Thymus (tissue), 11 donors: ENCODE measurements at regions not wholly inside any gene's neighbourhood (a gene's known extent, or its start where the extent isn't known, plus 50 kb on each side); places are given as distances from the start of the nearest gene placed in this dataset.
"Not testable (repeated sequence)": the region's sequence is repeated elsewhere in the genome, so short reads cannot be mapped to it uniquely, and the experiment has no call there.

Experiments
- DNase-seq, 9 donors: peaks; one replicate each; pipeline ENCODE4 v3.0.0-alpha.2; 2013; ENCODE audit warnings: low spot score in 9 of 9, low read depth in 6 of 9, missing footprints in 1 of 9
- H3K27ac ChIP-seq, 2 donors: one replicate each; pipeline ENCODE4 v1.5.1; 2013; ENCODE audit warnings: control low read depth in 1 of 2, low read depth in 1 of 2, low read length in 1 of 2, mild to moderate bottlenecking in 1 of 2, moderate library complexity in 1 of 2
- H3K27me3 ChIP-seq, 2 donors: one replicate each; pipeline ENCODE4 v1.5.1; 2013; ENCODE audit warnings: low read length in 1 of 2; ENCODE audit not compliant: control insufficient read depth in 2 of 2, insufficient read depth in 1 of 2
- H3K36me3 ChIP-seq, 2 donors: one replicate each; pipeline ENCODE4 v1.5.1; 2013; ENCODE audit warnings: low read length in 1 of 2, mild to moderate bottlenecking in 1 of 2, moderate library complexity in 1 of 2; ENCODE audit not compliant: control insufficient read depth in 2 of 2, insufficient read depth in 2 of 2
- H3K4me1 ChIP-seq, 2 donors: one replicate each; pipeline ENCODE4 v1.5.1; 2013; ENCODE audit warnings: low read length in 2 of 2; ENCODE audit not compliant: control insufficient read depth in 2 of 2, insufficient read depth in 2 of 2
- H3K4me3 ChIP-seq, 2 donors: one replicate each; pipeline ENCODE4 v1.5.1; 2013; ENCODE audit warnings: low read length in 2 of 2, control low read depth in 1 of 2, mild to moderate bottlenecking in 1 of 2
- H3K9me3 ChIP-seq, 2 donors: one replicate each; pipeline ENCODE4 v1.5.1; 2013; ENCODE audit warnings: low read length in 1 of 2, mild to moderate bottlenecking in 1 of 2; ENCODE audit not compliant: control insufficient read depth in 2 of 2, insufficient read depth in 1 of 2
- WGBS: extraction: QIAGEN DNeasy Blood & Tissue Kit; methylation state at CpG from one replicate; pipeline ENCODE4 v1.1.7; 2013; 5-methylcytosine and 5-hydroxymethylcytosine counted together
- donor health status: healthy.

- Histone ChIP-seq H3K4me3 (no peak overlapping the region), H3K36me3 (no peaks in the 10 kb centered on the region), H3K9me3 (no peaks in the 10 kb centered on the region), H3K27me3 (no peaks in the 10 kb centered on the region), H3K4me1 (no peaks in the 10 kb centered on the region), H3K27ac (no peak overlapping the region)
- 93% methylated on average over 11 of the region's 11 CpGs for WGBS
- DNase-seq: no peak
Measured at GRCh38 chr12:27866373-27867101, 86.5 kb upstream of the MANSC4 start.

- Histone ChIP-seq H3K36me3 (no peaks in the 10 kb centered on the region), H3K4me1 (no peaks in the 10 kb centered on the region), H3K9me3 (no peaks in the 10 kb centered on the region), H3K27me3 (no peaks in the 10 kb centered on the region), H3K27ac (no peak overlapping the region), H3K4me3 (no peak overlapping the region)
- 96% methylated on average over 3 of the region's 3 CpGs for WGBS
- no peak for DNase-seq
Measured at GRCh38 chr12:27865421-27865820, 85.4 kb upstream of the MANSC4 start.

GRCh38 chr12:27864521-27864920 is 84.5 kb upstream of the MANSC4 start:
- no peaks in the 10 kb centered on the region for H3K9me3 ChIP-seq
- DNase-seq: no peak
- no peaks in the 10 kb centered on the region for H3K36me3 ChIP-seq
- whole genome bisulfite sequencing: 98% methylated on average over 2 of the region's 2 CpGs
- no peak overlapping the region for H3K27ac ChIP-seq
- no peaks in the 10 kb centered on the region for H3K4me1 ChIP-seq
- H3K27me3 ChIP-seq: no peaks in the 10 kb centered on the region
- no peak overlapping the region for H3K4me3 ChIP-seq

DNA sequence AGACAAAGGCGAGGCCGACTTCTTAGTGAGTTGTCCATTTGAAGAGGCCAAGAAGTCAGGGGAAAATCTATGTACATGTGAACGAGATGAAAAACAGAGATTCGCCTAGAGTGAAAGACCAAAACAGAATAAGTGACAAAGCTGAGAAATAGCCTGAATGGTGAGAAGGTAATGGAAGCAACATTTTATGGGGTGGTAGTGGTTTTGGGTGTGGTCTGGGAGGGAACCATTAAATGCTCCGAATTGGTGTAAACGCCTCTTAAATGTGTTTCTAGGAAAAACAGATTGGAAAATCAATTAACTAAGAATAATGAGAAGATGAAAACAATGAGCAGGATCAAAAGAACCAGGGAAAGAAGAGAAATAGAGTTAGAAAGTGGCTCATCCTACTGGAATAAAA is 83.8 kb upstream of the MANSC4 start:
- Histone ChIP-seq H3K36me3 (no peaks in the 10 kb centered on the region), H3K27ac (no peak overlapping the region), H3K9me3 (no peaks in the 10 kb centered on the region), H3K4me3 (no peak overlapping the region), H3K27me3 (no peaks in the 10 kb centered on the region), H3K4me1 (no peaks in the 10 kb centered on the region)
- WGBS: 96% methylated on average over 6 of the region's 6 CpGs
- DNase-seq: no peak

- Histone ChIP-seq H3K9me3 (no peaks in the 10 kb centered on the region), H3K4me3 (no peak overlapping the region), H3K27ac (peak overlapping the region in 1 of 2 donors; percentile 37), H3K36me3 (no peaks in the 10 kb centered on the region), H3K27me3 (no peaks in the 10 kb centered on the region), H3K4me1 (no peaks in the 10 kb centered on the region)
- DNase-seq: peak in 4 of 9 donors; percentile 2 to 23 (median 9)
- WGBS: 89% methylated on average over 8 of the region's 8 CpGs
Measured at GRCh38 chr12:27861428-27862167, 81.6 kb upstream of the MANSC4 start.

GRCh38 chr12:27859648-27860047 is 79.6 kb upstream of the MANSC4 start:
- H3K4me1 ChIP-seq: no peaks in the 10 kb centered on the region

GRCh38 chr12:27857006-27857405 is 77.0 kb upstream of the MANSC4 start:
- not testable (repeated sequence) for H3K27ac ChIP-seq, H3K9me3 ChIP-seq, H3K27me3 ChIP-seq, DNase-seq, H3K36me3 ChIP-seq, H3K4me3 ChIP-seq, H3K4me1 ChIP-seq

More at GRCh38 chr12:27859648-27860047, 79.6 kb upstream of the MANSC4 start:
- WGBS: 89% methylated on average over 4 of the region's 4 CpGs
- Histone ChIP-seq H3K36me3 (no peaks in the 10 kb centered on the region), H3K27me3 (no peaks in the 10 kb centered on the region), H3K4me3 (no peak overlapping the region), H3K9me3 (no peaks in the 10 kb centered on the region), H3K27ac (no peak overlapping the region)
- no peak for DNase-seq

DNA sequence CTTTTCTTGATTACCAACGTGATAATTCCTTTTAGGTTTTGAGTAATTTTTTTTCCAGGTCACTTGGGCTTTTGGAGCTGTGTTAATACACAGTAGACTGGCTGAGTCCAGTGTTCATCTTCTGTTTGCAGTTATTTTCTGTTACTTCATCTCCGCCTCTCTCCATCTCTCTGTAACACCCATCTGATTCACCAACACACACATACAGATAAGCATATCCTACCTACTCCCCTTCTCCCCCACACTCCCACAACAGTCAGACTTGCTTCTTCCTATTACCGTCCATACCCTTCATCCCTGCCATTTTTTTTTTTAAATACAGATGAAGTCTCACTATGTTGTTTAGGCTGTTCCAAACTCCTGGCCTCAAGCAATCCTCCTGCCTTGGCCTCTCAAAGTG is 72.7 kb upstream of the MANSC4 start:
- Histone ChIP-seq H3K4me3 (no peak overlapping the region), H3K27me3 (no peaks in the 10 kb centered on the region), H3K36me3 (no peaks in the 10 kb centered on the region), H3K4me1 (no peaks in the 10 kb centered on the region), H3K27ac (no peak overlapping the region), H3K9me3 (no peaks in the 10 kb centered on the region)
- 95% methylated on average over 3 of the region's 3 CpGs for WGBS
- DNase-seq: no peak
